HuH-7.5 (cell line): ENCODE measurements at regions not wholly inside any gene's neighbourhood (a gene's known extent, or its start where the extent isn't known, plus 50 kb on each side); places are given as distances from the start of the nearest gene placed in this dataset.
"Not testable (repeated sequence)": the region's sequence is repeated elsewhere in the genome, so short reads cannot be mapped to it uniquely, and the experiment has no call there.

Source experiments
- DNase-seq: peaks from one replicate; pipeline ENCODE4 v3.0.0; 2011; ENCODE audit warnings: low spot score

DNA sequence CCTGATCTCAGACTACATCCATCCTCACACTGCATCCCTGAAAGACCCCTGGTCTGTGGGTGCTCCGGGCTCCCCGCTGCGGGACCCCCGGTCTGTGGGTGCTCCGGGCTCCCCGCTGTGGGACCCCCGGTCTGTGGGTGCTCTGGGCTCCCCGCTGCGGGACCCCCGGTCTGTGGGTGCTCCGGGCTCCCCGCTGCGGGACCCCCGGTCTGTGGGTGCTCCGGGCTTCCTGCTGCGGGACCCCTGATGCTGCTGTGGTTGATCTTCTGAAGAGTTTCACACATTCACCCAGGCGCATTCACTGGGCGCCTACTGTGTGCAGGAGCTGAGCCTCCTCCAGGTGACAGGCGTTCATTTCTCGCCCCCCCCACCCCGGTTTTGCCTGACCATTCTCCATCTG lies 162.7 kb upstream of the SALL3 start:
- DNase-seq, result no peak

GRCh38 chr18:78818495-78818894 lies 161.1 kb upstream of the SALL3 start:
- DNase-seq, result no peak

- no peak for DNase-seq
These were observed 160.7 kb upstream of the SALL3 start for GRCh38 chr18:78818961-78819360.

DNA sequence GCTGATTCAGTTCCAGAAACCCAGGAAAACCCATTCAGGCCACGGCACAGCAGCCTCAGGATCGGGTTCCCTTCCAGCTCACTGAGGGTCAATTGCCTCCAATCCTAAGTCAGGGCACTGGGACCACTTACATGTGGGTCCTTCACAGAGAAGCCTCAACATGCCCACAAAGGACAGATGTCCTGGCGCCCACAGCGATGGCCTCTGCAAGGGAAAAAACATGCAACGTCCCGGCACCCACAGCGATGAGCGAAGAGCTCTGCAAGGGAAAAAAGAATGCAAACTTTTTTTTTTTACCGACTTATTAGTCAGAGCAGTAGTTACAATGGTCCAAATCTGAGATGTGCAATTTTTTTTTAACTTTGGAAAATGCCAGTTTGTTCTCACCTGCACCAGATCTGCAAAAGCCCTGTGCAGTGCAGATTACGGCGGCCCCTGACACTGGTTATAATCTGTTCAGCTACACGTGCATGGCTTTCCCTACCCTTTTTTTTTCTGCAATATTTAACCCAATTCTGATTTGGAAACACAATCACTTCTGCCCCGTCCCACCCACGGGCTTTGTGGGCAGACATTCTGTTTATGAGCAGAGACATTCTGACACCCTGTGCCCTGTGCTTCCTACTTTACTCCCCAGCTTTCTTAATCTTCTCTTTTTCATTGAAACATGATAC lies 159.3 kb upstream of the SALL3 start:
- DNase-seq, result no peak

- no peak for DNase-seq
These were observed 158.2 kb upstream of the SALL3 start for GRCh38 chr18:78821396-78821795.

GRCh38 chr18:78822171-78822948 lies 157.3 kb upstream of the SALL3 start:
- DNase-seq, result no peak

DNA sequence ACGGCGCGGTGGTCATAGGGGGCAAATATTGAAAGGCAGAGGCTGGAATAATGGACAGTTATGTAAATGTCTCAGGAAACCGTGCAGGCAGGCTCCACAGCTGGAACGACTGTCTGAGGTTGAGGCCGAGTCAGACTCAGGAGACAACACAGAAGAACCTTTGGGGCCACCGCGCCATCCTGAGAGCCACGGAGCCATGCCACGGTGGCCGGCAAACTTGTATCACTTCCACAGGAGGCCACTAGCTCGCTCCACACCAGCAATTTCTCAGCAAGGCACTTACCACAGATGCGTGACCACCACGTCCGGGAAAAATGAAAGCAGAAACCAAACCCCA lies 156.7 kb upstream of the SALL3 start:
- no peak for DNase-seq

DNA sequence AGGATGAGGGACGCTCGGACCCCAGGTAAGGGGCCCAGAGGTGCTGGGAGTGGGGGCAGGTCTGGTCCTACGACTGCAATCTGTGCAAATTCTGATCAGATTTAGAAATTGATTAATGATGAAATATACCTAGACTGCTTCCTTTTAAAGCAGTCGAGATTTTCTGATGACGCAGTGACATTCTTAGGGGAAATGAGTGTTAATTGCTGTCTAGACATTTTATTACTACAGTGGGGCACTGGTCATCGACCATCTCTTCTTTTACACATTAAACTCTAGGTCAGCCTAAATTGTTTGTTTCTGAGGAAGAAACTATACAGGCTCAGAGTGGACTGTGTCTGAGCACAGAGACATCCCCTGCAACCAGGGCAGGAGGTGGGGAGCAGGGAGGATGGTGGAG lies 154.4 kb upstream of the SALL3 start:
- no peak for DNase-seq

DNA sequence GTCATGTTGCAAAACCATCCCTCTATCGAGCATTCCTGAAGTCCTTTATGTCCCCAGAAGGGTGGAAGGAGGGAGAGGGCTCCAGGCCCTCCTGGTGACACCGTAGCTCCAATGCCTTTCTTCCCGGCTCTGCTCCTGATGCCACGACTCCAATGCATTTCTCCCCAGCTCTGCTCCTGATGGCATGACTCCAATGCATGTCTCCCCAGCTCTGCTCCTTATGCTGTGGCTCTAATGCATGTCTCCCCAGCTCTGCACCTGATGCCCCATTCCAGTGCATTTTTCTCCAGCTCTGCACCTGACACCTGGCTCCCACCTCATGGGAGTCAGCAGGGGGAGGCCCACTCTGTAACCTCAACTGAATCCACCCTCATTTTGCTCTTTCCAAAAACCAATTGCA lies 153.0 kb upstream of the SALL3 start:
- no peak for DNase-seq

DNA sequence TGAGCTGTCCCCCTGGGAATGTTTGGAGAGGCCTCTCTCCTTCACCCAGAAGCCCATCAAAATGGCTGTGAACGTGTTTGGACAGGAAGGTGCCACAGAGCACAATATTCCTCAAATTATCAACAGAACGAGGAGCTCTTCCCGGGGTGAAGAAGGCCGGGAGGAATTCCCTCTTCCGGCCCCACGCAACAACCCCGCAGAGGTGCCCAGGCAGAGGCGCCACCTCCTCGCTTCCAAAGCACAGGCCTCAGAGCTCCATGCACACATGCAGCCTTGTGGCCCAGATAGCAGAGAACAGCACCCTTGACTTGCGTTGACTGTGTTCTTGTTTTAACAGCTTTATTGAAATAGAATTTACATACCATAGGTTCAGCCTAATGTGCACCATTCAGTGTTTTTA lies 152.5 kb upstream of the SALL3 start:
- DNase-seq, result no peak

DNA sequence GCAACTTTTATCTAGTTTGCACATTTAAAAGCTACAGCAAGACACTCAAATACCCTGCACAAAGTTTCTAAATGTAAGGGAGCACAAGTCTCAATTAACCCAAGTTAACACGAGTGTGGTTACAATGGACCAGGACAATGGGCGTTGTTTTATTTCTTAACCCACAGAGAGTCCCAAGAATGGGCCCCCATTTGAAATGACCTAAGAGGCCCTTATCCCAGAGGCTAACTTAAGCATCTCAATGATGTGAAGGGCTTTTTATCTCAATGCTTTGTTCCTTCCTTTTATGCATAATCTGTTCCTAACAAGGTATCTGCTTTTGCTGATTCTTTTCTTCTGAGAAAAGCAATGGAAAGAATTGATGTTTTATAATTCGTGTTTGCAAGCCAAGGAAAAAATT lies 151.5 kb upstream of the SALL3 start:
- no peak for DNase-seq

GRCh38 chr18:78829026-78829425 lies 150.6 kb upstream of the SALL3 start:
- DNase-seq, result not testable (repeated sequence)

DNA sequence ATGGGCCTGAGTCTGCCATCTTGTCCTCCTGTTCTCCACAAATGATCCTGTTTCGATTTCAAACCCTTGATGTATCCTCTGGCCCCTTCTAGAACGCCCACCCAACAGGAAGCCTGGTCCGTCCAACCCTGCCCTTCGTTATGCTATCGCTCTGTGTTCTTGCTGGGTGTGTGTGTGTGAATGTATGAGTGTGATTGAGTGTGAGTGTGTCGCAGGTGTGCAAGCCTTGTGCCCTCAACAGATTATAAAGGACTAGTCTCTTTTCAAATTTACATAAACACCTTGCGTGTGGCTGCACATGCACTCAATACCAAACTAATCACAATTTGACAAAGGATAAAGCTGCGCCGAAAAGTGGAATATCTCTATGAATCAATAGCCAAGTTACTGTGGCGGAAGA lies 149.5 kb upstream of the SALL3 start:
- DNase-seq, result no peak

DNA sequence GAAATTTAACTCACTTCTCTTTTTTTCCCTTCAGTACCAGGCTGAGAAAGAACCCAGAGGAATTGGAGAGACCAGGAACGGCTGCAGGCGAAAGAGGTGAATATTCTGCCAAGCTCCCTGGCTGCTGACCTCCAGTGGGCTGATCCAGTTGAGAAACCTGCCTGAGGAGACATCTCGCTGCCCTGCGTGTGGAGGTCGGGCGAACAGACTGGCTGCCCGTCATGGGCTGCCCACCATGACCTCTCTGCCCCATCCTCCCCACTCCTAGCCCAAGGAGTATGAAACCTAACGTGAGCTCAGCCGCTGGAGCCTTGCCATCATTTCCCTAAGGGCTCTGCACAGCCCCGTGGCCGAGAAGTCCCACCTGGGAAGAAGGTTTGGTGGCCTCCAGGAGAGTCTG lies 148.8 kb upstream of the SALL3 start:
- DNase-seq, result no peak

DNA sequence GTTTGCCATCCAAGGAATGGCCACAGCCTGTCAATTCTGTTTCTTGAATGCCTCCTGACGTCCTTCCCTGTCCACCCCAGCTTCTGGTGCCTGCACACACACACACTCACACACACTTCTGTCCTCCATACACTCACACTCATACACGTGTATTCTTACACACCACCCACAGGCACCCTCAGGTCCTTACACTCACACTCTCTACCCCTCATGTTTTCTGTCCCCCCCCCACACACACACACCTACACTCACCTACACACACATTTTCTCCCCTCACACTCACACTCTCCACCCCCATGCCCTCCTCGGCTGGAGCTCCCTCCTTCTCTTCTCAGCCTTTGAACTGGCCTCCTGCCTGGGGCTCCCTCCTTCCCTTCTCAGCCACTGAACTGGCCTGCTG lies 148.0 kb upstream of the SALL3 start:
- no peak for DNase-seq

DNA sequence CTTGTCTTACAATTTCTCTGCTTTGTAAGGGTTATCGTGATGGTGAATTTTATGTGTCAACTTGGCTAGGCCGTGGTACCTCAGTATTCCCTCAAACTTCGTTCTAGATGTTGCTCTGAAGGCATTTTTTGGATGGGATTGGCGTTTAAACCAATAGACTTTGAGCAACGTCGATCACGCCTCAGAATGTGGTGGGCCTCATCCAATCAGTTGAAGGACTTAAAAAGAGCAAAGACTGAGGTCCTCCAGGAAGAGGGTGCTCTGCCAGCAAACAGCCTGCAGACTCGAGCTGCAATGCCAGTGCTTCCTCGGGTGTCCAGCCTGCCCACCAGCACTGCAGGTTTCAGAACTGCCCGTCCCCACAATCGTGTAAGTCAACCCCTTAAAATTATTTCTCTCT lies 145.8 kb upstream of the SALL3 start:
- no peak for DNase-seq

- DNase-seq, result no peak
These were observed 142.8 kb upstream of the SALL3 start for GRCh38 chr18:78836838-78837237.

DNA sequence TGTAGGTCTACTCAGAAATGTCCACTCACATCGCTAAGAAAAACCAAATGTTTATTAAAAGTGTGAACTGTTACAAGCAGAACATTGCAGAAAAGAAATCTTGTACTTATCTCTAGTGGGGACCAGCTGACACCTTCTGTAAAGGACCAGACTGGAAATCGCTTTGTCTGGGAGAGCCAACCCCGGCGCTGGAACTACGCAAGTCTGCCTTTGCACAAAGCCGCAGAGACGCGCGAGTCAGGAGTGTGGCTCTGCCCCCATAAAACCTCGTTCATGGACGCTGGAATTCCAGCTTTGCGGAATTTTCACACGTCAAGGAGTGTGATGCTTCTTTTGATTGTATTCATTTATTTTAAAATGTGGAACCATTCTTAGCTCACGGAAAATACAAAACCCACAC lies 141.9 kb upstream of the SALL3 start:
- DNase-seq, result no peak

DNA sequence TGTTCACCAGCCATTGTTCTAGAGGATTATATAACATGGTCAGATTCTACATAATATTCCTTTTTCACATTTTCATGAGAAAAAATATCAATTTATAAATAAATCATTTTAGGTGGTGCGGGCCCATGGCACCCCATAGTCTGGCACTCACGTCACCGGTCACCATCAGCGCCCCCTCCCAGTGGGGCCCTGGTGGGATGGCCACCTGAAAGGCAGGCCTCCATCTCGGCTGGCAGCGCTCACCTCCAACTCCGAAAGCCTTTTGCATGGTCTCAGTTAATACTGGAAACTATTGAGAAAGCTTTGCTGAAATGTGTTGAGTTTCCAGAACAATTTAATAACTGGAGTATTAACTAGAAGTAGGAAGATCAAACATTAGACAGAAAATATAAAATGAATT lies 141.4 kb upstream of the SALL3 start:
- no peak for DNase-seq

DNA sequence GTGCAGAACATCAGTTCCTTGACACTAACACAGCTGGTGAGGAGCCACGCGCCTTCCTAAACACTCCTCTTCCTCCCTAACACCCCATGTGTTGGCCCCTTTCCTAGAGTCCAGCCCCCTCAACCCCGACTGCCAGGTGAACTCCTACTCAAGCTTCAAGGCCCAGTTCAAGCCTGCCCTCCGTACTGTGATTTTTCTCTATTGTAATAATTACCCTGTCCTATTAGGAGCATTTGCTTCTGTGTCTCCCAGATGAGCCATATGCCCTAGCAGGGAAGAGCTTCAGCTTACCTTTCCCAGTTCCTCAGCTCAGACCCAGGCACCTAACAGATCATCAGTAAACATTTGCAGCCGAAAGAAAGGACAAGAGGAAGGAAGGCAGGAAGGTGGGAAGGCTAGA lies 130.6 kb upstream of the SALL3 start:
- no peak for DNase-seq

DNA sequence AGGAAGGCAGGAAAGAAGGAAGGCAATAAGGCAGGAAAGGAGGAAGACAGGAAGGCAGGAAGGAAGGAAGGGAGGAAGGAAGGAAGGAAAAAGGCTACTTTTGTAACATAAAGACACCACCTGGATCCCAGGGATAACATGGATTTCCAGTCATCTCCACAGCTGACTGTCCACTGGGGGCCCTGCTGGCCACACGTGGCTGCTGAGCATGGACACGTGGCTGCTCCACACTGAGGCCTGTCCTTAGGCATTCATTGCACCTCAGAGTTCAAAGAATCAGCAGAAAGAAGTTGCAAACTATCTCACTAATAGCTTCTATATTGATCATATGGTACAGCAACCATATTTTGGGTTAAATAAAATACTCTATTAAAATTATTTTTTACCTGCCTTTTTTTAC lies 130.2 kb upstream of the SALL3 start:
- DNase-seq, result no peak

DNA sequence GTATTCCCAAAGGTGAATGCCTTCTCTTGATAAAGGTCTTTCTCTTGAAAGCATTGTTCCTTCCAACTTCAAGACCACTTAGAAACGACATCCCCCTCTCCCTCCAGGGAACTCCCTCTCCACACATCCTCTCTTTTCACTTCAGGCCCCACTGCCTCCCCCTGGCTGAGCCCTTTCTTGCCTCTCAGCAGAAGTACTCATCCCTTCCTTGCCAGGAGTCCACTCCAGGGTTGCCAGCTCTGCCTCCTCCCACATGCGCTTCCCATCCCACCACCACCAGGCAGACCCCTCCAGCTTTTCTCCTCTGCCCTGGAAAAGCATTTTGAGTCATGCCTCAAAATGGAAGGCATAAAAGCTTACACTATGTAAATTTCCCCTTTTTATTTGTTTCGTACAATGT lies 126.3 kb upstream of the SALL3 start:
- no peak for DNase-seq

DNA sequence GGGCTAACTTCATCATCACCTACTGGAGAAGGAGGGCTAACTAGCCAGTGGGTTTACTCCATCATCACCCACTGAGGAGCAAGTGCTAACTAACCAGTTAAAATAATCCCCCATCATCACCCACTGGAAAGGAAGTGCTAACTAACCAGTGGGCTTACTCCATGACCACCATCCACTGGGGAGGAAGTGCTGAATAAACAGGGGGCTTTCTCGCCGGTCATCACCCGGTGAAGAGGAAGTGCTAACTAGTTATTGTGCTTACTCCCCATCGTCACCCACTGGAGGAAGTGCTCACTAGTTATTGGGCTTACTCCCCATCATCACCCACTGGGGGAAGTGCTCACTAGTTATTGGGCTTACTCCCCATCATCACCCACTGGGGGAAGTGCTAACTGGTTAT lies 124.4 kb upstream of the SALL3 start:
- no peak for DNase-seq
